HT-29 (cell line): ENCODE measurements at regions not wholly inside any gene's neighbourhood (a gene's known extent, or its start where the extent isn't known, plus 50 kb on each side); places are given as distances from the start of the nearest gene placed in this dataset.
"Not testable (repeated sequence)": the region's sequence is repeated elsewhere in the genome, so short reads cannot be mapped to it uniquely, and the experiment has no call there.

ENCODE experiments used
- DNase-seq: peaks from one replicate; pipeline ENCODE4 v3.0.0-alpha.2; 2015; ENCODE audit warnings: low spot score

DNA sequence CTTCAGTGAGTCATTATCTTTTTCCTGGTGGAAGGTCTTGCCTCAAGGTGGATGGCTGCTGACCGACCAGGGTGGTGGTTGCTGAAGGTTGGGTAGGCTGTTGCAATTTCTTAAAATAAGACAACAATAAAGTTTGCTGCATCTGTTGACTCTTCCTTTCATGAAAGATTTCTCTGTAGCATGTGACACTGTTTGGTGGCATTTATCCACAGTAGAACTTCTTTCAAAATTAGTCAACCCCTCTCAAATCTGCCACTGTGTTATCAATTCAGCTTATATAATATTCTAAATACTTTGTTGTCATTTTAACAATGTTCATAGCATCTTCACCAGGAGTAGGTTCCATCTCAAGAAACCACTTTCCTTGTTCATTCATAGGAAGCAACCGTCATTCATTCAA lies 66.8 kb upstream of the ATXN1 start:
- no peak for DNase-seq

DNA sequence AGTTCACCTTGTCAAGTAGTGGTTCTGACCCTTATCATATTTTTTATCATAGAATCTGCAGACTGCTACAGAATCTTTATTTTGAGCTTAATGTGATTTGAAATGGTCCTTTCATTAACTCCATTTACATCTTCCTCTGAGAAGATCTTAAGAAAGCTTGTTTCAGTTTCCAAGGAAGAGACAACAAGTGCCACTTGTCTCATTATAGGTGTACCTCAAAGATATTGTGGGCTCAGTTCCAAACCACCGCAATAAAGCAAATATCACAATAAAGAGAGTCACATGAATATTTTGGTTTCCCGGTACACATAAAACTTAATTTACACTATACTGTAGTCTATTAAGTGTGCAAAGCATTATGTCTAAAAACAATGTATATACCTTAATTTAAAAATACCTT lies 66.4 kb upstream of the ATXN1 start:
- DNase-seq: no peak

DNA sequence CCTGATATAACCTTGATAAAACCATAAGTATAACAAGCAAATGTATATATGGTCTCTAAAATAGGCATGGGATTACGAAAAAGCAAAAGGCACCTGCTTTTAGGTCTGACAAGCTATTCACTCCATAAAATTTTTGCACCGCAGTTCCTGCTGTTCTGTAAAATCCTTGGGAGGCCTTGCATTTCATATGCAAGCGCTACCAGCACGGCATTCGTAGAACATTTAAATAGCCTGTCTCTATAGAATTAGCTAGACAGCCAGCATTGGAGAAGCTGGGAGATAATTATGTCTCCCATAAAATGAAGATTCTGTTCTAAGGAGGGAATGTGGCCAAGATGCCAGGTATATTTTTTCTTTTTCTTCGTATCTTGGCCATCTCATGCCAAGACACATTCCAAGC lies 64.5 kb upstream of the ATXN1 start:
- no peak for DNase-seq

DNA sequence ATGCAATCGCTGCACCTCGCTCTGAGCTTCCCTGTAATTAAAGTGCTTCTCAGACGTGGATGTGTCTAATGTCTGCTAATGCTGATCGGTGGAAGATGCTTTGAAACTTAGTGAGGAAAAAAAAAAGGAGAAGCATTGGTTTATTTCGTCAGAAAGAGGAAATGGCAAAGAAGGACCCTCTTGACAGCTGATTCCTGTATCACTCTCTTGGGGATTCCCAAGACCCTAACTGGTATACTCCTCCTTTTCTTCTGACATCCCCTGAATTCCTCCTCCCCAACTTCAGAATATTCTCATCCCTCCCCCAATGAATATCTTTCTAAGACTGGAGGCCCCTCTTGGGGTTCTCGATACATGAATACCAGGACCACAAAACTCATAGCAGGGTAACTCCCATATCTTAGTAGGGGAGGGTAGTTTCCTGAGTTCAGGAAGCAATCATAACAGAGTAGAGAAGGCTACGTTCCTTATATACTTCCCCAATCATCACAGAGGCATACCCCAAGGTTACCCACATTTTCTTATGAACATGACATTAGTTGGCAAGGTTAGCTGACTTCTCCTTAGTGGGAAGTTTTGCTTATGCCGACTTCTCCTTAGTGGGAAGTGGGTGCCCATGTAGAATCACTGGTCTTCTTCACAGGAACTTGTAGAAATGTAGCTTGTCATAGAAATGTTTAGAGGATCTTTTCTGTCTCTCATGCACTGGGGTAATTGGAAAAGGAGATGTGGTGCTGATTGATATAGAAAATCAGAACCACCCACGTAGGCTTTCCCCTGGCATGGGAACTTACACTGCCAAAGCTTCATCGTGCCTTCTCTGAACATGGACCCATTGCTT lies 63.8 kb upstream of the ATXN1 start:
- DNase-seq: no peak

DNA sequence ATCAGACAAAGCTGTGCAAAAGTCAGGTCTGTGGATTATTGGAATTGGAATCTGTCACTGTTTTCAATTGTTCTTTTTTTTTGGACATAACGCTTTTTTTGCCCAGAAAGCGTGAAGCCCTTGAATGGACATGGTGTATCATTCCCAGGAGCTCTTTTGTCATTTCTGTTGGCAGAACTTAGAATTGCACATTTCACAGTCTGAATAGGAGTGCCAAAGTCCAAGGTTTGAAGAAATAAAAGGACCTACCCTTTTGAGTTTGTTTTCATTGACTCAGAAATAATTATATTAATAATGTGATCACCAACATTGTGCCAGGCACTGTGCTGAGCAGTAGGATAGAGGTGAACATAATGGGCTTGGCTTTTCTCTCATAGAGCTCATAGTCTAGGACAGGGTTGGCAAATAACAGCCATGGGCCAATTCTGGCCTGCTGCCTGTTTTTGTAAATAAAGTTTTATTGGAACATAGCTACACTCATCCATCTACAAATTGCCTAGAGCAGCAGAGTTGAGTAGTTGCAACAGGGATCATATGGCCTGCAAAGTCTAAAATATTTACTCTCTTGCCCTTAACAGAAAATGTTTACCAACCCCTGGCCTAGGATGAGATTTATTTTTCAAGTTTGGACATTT lies 62.6 kb upstream of the ATXN1 start:
- DNase-seq: no peak

DNA sequence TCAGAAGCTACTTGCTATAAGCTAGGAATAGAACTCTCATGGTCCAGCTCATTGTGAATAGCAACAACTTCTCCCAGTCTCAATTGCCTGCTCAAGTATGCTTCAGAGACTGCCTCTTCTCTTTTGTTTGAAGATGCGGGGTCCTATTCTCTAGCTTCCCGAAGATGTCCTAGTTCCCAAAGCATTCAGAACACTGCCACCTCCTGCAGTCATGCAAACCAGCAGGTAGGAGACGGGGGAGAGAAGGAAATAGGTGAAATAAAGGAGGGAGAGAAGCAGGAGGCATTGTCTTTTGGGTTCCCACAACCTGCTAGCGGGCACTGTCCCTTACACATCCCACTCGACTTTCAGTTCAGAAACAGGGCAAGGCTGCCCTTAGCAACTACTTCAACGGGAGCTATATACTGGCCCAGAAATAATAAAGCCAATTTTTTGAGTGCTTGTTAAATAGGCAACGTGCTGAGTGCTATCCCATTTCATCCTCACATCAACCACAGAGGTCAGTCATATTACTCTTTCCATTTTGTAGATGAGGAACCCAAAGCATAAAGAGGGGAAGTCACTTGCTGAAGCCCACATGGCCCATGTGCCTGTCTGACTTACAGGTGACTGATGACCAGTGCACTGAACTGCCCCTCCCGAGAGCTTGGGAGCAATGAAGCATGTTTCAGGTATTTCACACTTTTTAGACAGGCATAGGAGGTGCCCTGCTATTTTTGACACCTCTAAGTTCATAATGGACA lies 61.9 kb upstream of the ATXN1 start:
- DNase-seq: no peak

DNA sequence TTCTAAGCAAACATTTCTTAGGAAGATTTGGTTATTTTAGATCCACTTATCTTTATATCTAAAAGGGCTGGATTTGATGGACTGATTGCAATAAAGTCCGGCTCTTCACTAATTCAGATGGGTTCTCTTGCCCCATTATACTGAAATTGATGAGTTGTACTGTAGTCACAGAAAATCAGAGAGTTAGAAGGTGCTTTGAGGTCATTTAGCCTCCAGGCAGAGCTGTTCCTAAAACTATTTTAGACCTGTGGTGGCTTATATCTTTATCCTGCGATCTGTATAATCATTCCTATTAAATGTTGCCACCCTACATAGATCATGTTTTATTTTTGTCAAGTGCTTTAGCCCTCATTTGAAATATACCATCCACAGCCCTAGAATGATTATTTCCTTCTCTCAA lies 61.3 kb upstream of the ATXN1 start:
- no peak for DNase-seq

DNA sequence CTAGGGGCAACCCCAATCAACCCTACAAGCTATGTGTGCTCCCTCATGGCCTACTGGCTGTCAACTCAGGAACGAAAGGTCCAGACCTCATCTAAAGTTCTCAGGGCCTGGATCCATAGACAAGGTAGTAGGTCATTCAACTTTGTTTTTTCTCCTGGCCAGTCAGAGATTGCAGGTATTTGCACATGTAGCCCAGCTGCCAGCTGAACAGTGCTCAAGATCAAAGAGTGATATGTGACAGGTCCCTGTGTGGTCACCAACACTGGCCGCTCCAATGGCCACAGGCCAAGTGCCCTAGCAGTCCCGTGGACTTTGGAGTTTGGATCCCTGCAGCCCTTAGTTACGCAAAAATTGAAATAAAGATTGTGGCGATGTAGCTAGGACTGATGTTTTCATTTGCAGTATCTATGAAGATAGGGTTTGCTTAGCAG lies 60.6 kb upstream of the ATXN1 start:
- DNase-seq: peak; percentile 43

DNA sequence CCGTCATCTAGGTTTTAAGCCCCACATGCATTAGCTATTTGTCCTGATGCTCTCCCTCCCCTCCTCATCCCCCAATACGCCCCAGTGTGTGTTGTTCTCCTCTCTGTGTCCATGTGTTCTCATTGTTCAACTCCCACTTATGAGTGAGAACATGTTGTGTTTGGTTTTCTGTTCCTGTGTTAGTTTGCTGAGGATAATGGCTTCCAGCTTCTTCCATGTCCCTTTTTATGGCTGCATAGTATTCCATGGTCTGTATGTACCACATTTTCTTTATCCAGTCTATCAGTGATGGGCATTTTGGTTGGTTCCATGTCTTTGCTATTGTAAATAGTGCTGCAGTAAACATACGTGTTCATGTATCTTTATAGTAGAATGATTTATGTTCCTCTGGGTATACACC lies 59.0 kb upstream of the ATXN1 start:
- not testable (repeated sequence) for DNase-seq

DNA sequence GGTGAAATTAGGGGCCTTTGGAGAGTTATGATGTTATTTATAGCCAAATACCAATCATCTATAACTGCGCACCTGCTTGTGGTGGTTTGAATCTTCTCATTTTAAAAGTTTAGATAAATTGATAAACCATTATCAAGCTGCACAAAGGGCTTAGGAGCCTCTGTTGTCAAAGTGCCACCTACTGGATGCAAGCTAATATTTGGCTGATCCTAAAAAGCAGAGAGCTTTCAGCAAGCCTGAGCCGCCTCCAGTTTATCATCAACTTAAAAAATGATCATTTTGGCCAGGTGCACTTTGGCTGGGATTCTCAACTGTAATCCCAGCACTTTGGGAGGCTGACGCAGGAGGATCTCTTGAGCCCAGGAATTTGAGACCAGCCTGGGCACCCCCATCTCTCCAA lies 58.5 kb upstream of the ATXN1 start:
- DNase-seq: peak; percentile 37

DNA sequence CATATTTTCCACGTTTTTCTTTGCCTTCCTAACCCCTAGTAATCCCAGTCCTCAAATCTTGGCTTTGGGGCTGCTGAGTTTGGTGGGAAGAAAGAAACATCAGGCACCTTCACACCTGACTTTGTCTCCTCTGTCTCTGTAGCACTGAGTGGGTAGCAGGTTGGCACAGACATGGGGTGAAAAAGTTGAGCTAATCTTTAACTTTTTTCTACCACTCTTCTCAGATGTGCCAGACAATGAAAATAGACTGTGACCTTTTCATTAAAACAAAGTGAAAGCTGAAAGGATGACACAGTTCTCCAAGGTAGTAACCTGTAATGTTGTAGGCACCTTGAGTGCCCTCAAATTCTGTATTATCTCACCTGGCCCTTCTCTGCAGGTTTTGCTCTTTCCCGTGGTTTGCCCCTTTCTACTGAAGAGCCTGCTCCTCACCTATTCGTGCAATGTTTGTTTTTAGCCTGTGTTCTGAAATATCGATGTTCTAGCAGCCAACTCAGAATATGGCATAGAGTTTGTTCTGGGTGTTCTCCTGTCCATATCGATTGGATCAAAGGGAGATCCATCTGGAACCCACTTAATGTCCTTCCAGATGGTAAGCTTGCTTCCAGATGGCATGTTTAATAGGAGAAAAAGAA lies 57.8 kb upstream of the ATXN1 start:
- DNase-seq: no peak

DNA sequence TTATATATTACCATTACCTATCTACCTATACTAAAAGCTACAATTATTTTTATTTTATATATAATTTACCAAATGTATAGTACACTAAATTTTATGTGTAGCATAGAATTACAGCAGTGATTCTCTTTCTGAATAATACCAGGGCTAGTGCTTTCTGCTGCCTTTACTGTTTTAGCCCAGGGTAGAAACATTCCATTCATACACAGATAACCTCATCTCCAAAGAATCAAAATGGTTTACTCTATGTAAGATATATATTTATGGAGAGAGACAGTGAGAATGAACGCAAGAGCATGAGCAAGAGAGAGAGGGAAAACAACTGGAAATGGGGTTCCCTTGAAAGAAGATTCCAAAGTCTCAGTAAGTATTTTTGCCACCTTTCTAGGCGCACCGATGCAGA lies 56.3 kb upstream of the ATXN1 start:
- no peak for DNase-seq

DNA sequence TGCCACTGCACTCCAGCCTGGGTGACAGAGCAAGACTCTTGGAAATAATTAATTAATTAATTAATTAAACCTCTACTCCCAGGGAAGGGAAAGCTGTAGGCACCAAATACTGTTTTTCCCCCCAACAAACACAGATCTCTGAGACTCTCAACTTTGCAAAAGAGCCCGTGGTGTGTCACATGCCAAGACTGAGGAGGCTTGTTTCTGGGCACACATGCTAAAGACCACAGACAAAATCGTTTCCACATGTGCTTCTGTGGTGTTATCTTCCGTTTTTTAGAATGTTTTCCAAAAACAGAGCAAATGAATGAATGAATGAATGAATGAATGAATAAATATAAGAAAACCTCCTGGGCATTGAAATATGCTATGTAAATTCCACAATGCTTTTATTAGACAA lies 55.6 kb upstream of the ATXN1 start:
- DNase-seq: no peak

DNA sequence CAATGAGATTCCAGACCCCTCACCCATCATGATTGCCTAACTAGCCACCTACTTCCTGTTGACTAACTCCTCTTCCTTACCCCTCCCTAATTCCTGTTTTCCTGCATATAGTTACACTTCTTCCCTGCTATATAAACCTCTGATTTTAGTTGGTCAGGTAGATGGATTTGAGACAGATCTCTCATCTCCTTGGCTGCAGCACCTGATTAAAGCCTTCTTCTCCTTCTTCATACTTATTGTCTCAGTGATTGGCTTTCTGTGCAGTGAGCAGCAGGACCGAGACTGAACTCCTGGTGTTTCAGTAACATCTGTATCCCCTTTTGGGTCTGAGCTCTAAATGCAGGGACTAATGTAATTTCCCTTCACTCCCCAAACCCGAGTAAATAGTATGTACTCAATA lies 51.7 kb upstream of the ATXN1 start:
- no peak for DNase-seq

DNA sequence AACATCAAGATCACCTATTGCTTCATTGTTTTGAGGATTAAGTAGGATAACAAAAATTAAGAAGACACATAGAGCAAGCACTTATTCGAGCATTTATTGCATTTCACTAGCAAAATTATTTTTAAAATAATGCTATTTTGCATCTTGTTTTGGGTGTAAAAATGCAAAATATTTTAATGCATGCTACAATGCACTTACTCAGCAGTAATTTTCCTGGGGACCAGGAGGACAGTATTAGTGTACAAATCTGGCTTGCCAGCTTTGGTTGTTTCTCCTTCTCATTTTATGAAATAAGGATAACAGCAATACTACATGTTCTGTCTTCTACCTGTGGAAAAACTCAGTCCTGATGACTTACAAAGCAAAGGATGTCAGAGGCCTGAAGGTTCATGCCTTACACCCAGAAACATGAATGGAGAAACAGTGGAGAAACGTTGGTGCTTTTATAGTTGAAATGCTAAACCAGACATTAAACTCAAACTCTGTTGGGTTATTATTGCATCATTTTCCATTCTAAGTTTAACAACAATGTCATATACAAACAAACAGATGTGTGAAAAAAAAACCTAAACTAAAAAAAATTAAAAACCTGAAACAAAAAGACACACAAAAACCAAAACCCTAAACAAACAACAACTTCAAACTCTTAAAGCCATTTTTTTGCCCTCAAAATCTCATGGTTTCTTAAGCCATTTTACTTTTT lies 50.2 kb upstream of the ATXN1 start:
- DNase-seq: no peak
